Neural cell (in vitro differentiated cells): ENCODE measurements at regions not wholly inside any gene's neighbourhood (a gene's known extent, or its start where the extent isn't known, plus 50 kb on each side); places are given as distances from the start of the nearest gene placed in this dataset.

Experiments used
- H2AFZ ChIP-seq: fragments of 200-600, 300-800 bp; sonication (generic), shearing (Covaris generic); 2 replicates; pipeline ENCODE4 v1.6.0; 2014; ENCODE audit warnings: low read depth, mild to moderate bottlenecking, antibody characterized with exemption, low read length, moderate library complexity
- H3F3A ChIP-seq: fragments of 200-600 bp; shearing (Covaris generic); 2 replicates; pipeline ENCODE4 v1.6.1; 2016; ENCODE audit warnings: mild to moderate bottlenecking, moderate library complexity, mixed read lengths, antibody characterized with exemption, low read length; ENCODE audit not compliant: insufficient read depth, poor library complexity, severe bottlenecking
- H3K27ac ChIP-seq: fragments of 200-600, 300-800 bp; sonication (generic), shearing (Covaris generic); 2 replicates; pipeline ENCODE4 v1.5.1; 2014; ENCODE audit warnings: mild to moderate bottlenecking, low read length, moderate library complexity
- H3K27me3 ChIP-seq: fragments of 300-800, 200-600 bp; sonication (generic), shearing (Covaris generic); 2 replicates; pipeline ENCODE4 v1.6.0; 2014; ENCODE audit warnings: mild to moderate bottlenecking, low read depth, low read length, moderate library complexity; ENCODE audit not compliant: insufficient read depth
- H3K36me3 ChIP-seq: fragments of 300-800, 200-600 bp; sonication (generic), shearing (Covaris generic); 2 replicates; pipeline ENCODE4 v1.5.1; 2014; ENCODE audit warnings: mild to moderate bottlenecking, antibody characterized with exemption, low read length, moderate library complexity; ENCODE audit not compliant: insufficient read depth
- H3K4me2 ChIP-seq: fragments of 300-800, 200-600 bp; sonication (generic), shearing (Covaris generic); 2 replicates; pipeline ENCODE4 v1.6.0; 2014; ENCODE audit warnings: mild to moderate bottlenecking, low read length
- H3K4me3 ChIP-seq: fragments of 300-800, 200-600 bp; sonication (generic), shearing (Covaris generic); 2 replicates; pipeline ENCODE4 v1.5.1; 2014; ENCODE audit warnings: mild to moderate bottlenecking, low read length, moderate library complexity
- H3K79me2 ChIP-seq: fragments of 200-600 bp; shearing (Covaris generic); replicated peaks from 2 replicates; pipeline ENCODE4 v1.6.0; 2014; ENCODE audit warnings: mild to moderate bottlenecking, low read length, moderate library complexity; ENCODE audit not compliant: insufficient read depth
- H3K9ac ChIP-seq: fragments of 300-800, 200-600 bp; sonication (generic), shearing (Covaris generic); 2 replicates; pipeline ENCODE4 v1.6.1; 2016; ENCODE audit warnings: mild to moderate bottlenecking, low read length, mixed read lengths
- H3K9me2 ChIP-seq: fragments of 200-600 bp; shearing (Covaris generic); 2 replicates; pipeline ENCODE4 v1.6.1; 2016; ENCODE audit warnings: mild to moderate bottlenecking, low read length, mixed read lengths; ENCODE audit not compliant: insufficient read depth
- H3K9me3 ChIP-seq: fragments of 200-600, 300-800 bp; sonication (generic), shearing (Covaris generic); 2 replicates; pipeline ENCODE4 v1.6.1; 2016; ENCODE audit warnings: mild to moderate bottlenecking, mixed run types, low read length, moderate library complexity, mixed read lengths
- H4K20me1 ChIP-seq: fragments of 200-600 bp; shearing (Covaris generic); 2 replicates; pipeline ENCODE4 v1.6.1; 2016; ENCODE audit warnings: mild to moderate bottlenecking, mixed run types; ENCODE audit not compliant: insufficient read depth
- CTCF ChIP-seq: fragments of 450-650 bp; IDR thresholded peaks from 2 replicates; pipeline ENCODE4 v1.5.1; 2014; ENCODE audit warnings: antibody characterized with exemption, mild to moderate bottlenecking, moderate library complexity; ENCODE audit not compliant: poor library complexity, severe bottlenecking
- EP300 ChIP-seq: fragments of 450-650 bp; conservative IDR thresholded peaks from 2 replicates; pipeline ENCODE4 v1.6.1; 2014; ENCODE audit warnings: antibody characterized with exemption, mild to moderate bottlenecking, moderate library complexity; ENCODE audit not compliant: poor library complexity, severe bottlenecking
- EZH2 ChIP-seq: fragments of 200-600, 300-800 bp; shearing (Covaris generic), sonication (generic); IDR thresholded peaks from 2 replicates; pipeline ENCODE4 v1.6.1; 2014; ENCODE audit warnings: antibody characterized with exemption, low read length, borderline replicate concordance, mild to moderate bottlenecking; ENCODE audit not compliant: insufficient read depth, poor library complexity, severe bottlenecking
- MXI1 ChIP-seq: fragments of 450-650 bp; conservative IDR thresholded peaks from 2 replicates; pipeline ENCODE4 v1.6.1; 2014; ENCODE audit warnings: antibody characterized with exemption, mild to moderate bottlenecking; ENCODE audit not compliant: poor library complexity, severe bottlenecking
- POLR2AphosphoS5 ChIP-seq: IDR thresholded peaks from 2 replicates; pipeline ENCODE4 v1.6.1; 2012
- RAD21 ChIP-seq: fragments of 450-650 bp; conservative IDR thresholded peaks from 2 replicates; pipeline ENCODE4 v1.6.1; 2014; ENCODE audit warnings: antibody characterized with exemption, mild to moderate bottlenecking, moderate library complexity
- REST ChIP-seq: IDR thresholded peaks from 2 replicates; pipeline ENCODE4 v1.6.1; 2012; ENCODE audit warnings: borderline replicate concordance
- SMC3 ChIP-seq: fragments of 450-650 bp; conservative IDR thresholded peaks from 2 replicates; pipeline ENCODE4 v1.6.1; 2014; ENCODE audit warnings: antibody characterized with exemption, mild to moderate bottlenecking, moderate library complexity; ENCODE audit not compliant: poor library complexity
- TAF1 ChIP-seq: IDR thresholded peaks from 2 replicates; pipeline ENCODE4 v1.6.1; 2012; ENCODE audit warnings: low read depth

GRCh38 chr2:111239107-111239506 lies 118.4 kb downstream of the BCL2L11 start:
- Histone ChIP-seq H3K36me3 (no peaks in the 10 kb centered on the region), H3K27ac (no peak overlapping the region), H3K27me3 (no peaks in the 10 kb centered on the region), H3F3A (no peaks in the 10 kb centered on the region), H3K4me3 (no peak overlapping the region), H3K9me3 (no peaks in the 10 kb centered on the region), H3K9me2 (no peaks in the 10 kb centered on the region), H2AFZ (no peak overlapping the region), H3K9ac (no peak overlapping the region), H3K4me2 (no peak overlapping the region), H4K20me1 (no peaks in the 10 kb centered on the region), H3K79me2 (no peaks in the 10 kb centered on the region)
- no peak for TF ChIP-seq RAD21
- TF ChIP-seq SMC3, result no peak
- TF ChIP-seq CTCF, result no peak
- no peak for TF ChIP-seq TAF1
- TF ChIP-seq EZH2, result no peak

GRCh38 chr2:111239581-111240249 lies 119.0 kb downstream of the BCL2L11 start:
- H3K36me3 ChIP-seq, result no peaks in the 10 kb centered on the region
- H3K9ac ChIP-seq, result no peak overlapping the region
- H3F3A ChIP-seq, result no peaks in the 10 kb centered on the region
- no peak overlapping the region for H3K4me3 ChIP-seq
- H3K9me3 ChIP-seq, result no peaks in the 10 kb centered on the region
- H3K27me3 ChIP-seq, result no peaks in the 10 kb centered on the region
- H3K27ac ChIP-seq, result no peak overlapping the region
- H4K20me1 ChIP-seq, result no peaks in the 10 kb centered on the region
- H3K79me2 ChIP-seq, result no peaks in the 10 kb centered on the region
- H3K4me2 ChIP-seq, result no peak overlapping the region
- TF ChIP-seq CTCF, result no peak
- no peak for TF ChIP-seq RAD21
- no peak for TF ChIP-seq MXI1
- TF ChIP-seq POLR2AphosphoS5, result no peak
- no peak for TF ChIP-seq TAF1
- no peak for TF ChIP-seq REST
- no peak for TF ChIP-seq EZH2
- TF ChIP-seq SMC3, result no peak
- no peak for TF ChIP-seq EP300
- H3K9me2 ChIP-seq, result no peaks in the 10 kb centered on the region
- no peak overlapping the region for H2AFZ ChIP-seq
